HepG2 (cell line): ENCODE measurements at regions not wholly inside any gene's neighbourhood (a gene's known extent, or its start where the extent isn't known, plus 50 kb on each side); places are given as distances from the start of the nearest gene placed in this dataset.

Experiments used
- ATAC-seq: fragments of 200-7000 bp; cut with Tn5 transposase; 3 replicates; pipeline ENCODE4 v1.9.1; 2020; ENCODE audit warnings: mild to moderate bottlenecking, moderate library complexity
- BruUV-seq: library from RNA; stranded (reverse); fragments of 400-500 nt; replicated peaks from 2 replicates; lab custom pipeline; 2021; lab: Mats Ljungman, UMichigan
- CTCF ChIA-PET: fragments of 300-600 bp; formaldehyde crosslinking; extraction: SDS; loops from one replicate; lab custom pipeline; 2021; ENCODE audit warnings: low total read pairs, inconsistent platforms, low intra/inter-chr PET ratio; lab: Yijun Ruan, JAX
- POLR2A ChIA-PET: fragments of 350-600 bp; sonication (Branson Sonifier 250); formaldehyde crosslinking; loops from one replicate; lab custom pipeline; 2020; ENCODE audit warnings: antibody characterized with exemption, inconsistent platforms; lab: Yijun Ruan, JAX
- DNase-seq: peaks from one replicate; pipeline ENCODE4 v3.0.0-alpha.2; 2015; ENCODE audit warnings: low spot score
- FAIRE-seq: peaks from 3 replicates; lab custom pipeline; 2011; peaks lifted over from hg19 to GRCh38; lab: Jason Lieb, UNC
- H2AFZ ChIP-seq: one replicate; pipeline ENCODE4 v1.6.1; 2011; ENCODE audit warnings: low read length, inconsistent platforms
- H3K27ac ChIP-seq: fragments of 300-600 bp; 3 replicates; pipeline ENCODE4 v1.8.0; 2011; ENCODE audit warnings: mixed run types, mild to moderate bottlenecking, mixed read lengths, low read length, inconsistent platforms; ENCODE audit not compliant: insufficient read depth; ENCODE audit errors: extremely low read length
- H3K27me3 ChIP-seq, 2 experiments: fragments of 200-600 bp in 1 of 2; 2 replicates in 1 of 2; 3 replicates in 1 of 2; pipeline versions ENCODE4 v1.6.0 to v1.8.0; 2011; ENCODE audit warnings: low read length in 2 of 2, mild to moderate bottlenecking in 2 of 2, moderate library complexity in 2 of 2, inconsistent platforms in 1 of 2; ENCODE audit not compliant: insufficient read depth in 2 of 2, control insufficient read depth in 1 of 2
- H3K36me3 ChIP-seq, 2 experiments: fragments of 200-600 bp in 1 of 2; replicated peaks in 1 of 2; 2 replicates in 1 of 2; 3 replicates in 1 of 2; pipeline versions ENCODE4 v1.5.1 to v1.8.0; 2011; ENCODE audit warnings: low read length in 2 of 2, inconsistent platforms in 1 of 2; ENCODE audit not compliant: insufficient read depth in 2 of 2, control insufficient read depth in 1 of 2
- H3K4me1 ChIP-seq: 2 replicates; pipeline ENCODE4 v1.5.1; 2012; ENCODE audit warnings: low read length, inconsistent platforms; ENCODE audit not compliant: insufficient read depth
- H3K4me2 ChIP-seq: 2 replicates; pipeline ENCODE4 v1.6.0; 2011; ENCODE audit warnings: low read depth, low read length, inconsistent platforms
- H3K4me3 ChIP-seq, 3 experiments: fragments of 200-600 bp in 1 of 3; sonication (generic), shearing (Covaris generic) in 1 of 3; replicated peaks in 1 of 3; 2 replicates each; pipeline ENCODE4 v1.5.1; 2011 to 2016; ENCODE audit warnings: low read length in 3 of 3, inconsistent platforms in 2 of 3, low read depth in 2 of 3, mild to moderate bottlenecking in 2 of 3, control low read depth in 1 of 3, mixed read lengths in 1 of 3; ENCODE audit not compliant: insufficient read depth in 1 of 3
- H3K79me2 ChIP-seq: one replicate; pipeline ENCODE4 v1.6.1; 2011; ENCODE audit warnings: low read length, inconsistent platforms; ENCODE audit not compliant: insufficient read depth
- H3K9ac ChIP-seq: 2 replicates; pipeline ENCODE4 v1.6.0; 2011; ENCODE audit warnings: mild to moderate bottlenecking, low read depth, low read length, inconsistent platforms; ENCODE audit not compliant: insufficient read depth
- H3K9me3 ChIP-seq: 2 replicates; pipeline ENCODE4 v1.5.1; 2012; ENCODE audit warnings: mild to moderate bottlenecking, low read length
- H4K20me1 ChIP-seq: 2 replicates; pipeline ENCODE4 v1.6.0; 2011; ENCODE audit warnings: inconsistent platforms, mild to moderate bottlenecking, low read length, moderate library complexity; ENCODE audit not compliant: insufficient read depth
- CBX5 ChIP-seq: sonication (generic); formaldehyde crosslinking; IDR thresholded peaks from 2 replicates; pipeline ENCODE4 v1.4.0; 2020; ENCODE audit warnings: missing genetic modification reagents, borderline replicate concordance
- E2F2 ChIP-seq: sonication (generic); formaldehyde crosslinking; IDR thresholded peaks from 2 replicates; pipeline ENCODE4 v1.4.0; 2020; ENCODE audit warnings: missing genetic modification reagents, borderline replicate concordance
- KDM3A ChIP-seq: IDR thresholded peaks from 2 replicates; pipeline ENCODE4 v1.6.1; 2018; ENCODE audit warnings: low read depth, missing compliant biosample characterization
- KLF6 ChIP-seq: IDR thresholded peaks from 2 replicates; pipeline ENCODE4 v1.8.0; 2016; ENCODE audit warnings: missing biosample characterization, missing genetic modification reagents
- MIXL1 ChIP-seq: IDR thresholded peaks from 2 replicates; pipeline ENCODE4 v1.6.1; 2016
- RNF2 ChIP-seq: fragments of 450-650 bp; conservative IDR thresholded peaks from 2 replicates; pipeline ENCODE4 v1.6.1; 2016; ENCODE audit warnings: low read depth
- SALL2 ChIP-seq: sonication (generic); formaldehyde crosslinking; IDR thresholded peaks from 2 replicates; pipeline ENCODE4 v1.8.1; 2023; ENCODE audit warnings: mild to moderate bottlenecking, missing genetic modification reagents, inconsistent platforms
- SIX1 ChIP-seq: sonication (generic); formaldehyde crosslinking; IDR thresholded peaks from 2 replicates; pipeline ENCODE4 v1.4.0; 2020; ENCODE audit warnings: missing genetic modification reagents, borderline replicate concordance
- ZC3H4 ChIP-seq: sonication (generic); formaldehyde crosslinking; IDR thresholded peaks from 2 replicates; pipeline ENCODE4 v1.4.0; 2020; ENCODE audit warnings: missing genetic modification reagents, borderline replicate concordance
- ZMYM4 ChIP-seq: sonication (generic); formaldehyde crosslinking; IDR thresholded peaks from 2 replicates; pipeline ENCODE4 v1.8.1; 2023; ENCODE audit warnings: mild to moderate bottlenecking, missing genetic modification reagents
- ZNF17 ChIP-seq: sonication (generic); formaldehyde crosslinking; IDR thresholded peaks from 2 replicates; pipeline ENCODE4 v1.5.0; 2020; ENCODE audit warnings: mild to moderate bottlenecking, missing genetic modification reagents
- ZNF512B ChIP-seq: sonication (generic); formaldehyde crosslinking; IDR thresholded peaks from 2 replicates; pipeline ENCODE4 v1.5.1; 2020; ENCODE audit warnings: missing genetic modification reagents, mild to moderate bottlenecking, borderline replicate concordance
- ZNF616 ChIP-seq: sonication (generic); formaldehyde crosslinking; IDR thresholded peaks from 2 replicates; pipeline ENCODE4 v1.5.0; 2020; ENCODE audit warnings: low read depth, mild to moderate bottlenecking, missing genetic modification reagents
- ZNF660 ChIP-seq: sonication (generic); formaldehyde crosslinking; IDR thresholded peaks from 2 replicates; pipeline ENCODE4 v1.5.1; 2020; ENCODE audit warnings: mild to moderate bottlenecking, low read depth, missing genetic modification reagents, borderline replicate concordance
- ZNF772 ChIP-seq: sonication (generic); formaldehyde crosslinking; IDR thresholded peaks from 2 replicates; pipeline ENCODE4 v1.5.0; 2020; ENCODE audit warnings: mild to moderate bottlenecking, missing genetic modification reagents
- WGBS: methylation state at CpG from one replicate; pipeline ENCODE4 v1.1.6; 2017; ENCODE audit warnings: low lambda C conversion rate; 5-methylcytosine and 5-hydroxymethylcytosine counted together
- in situ Hi-C: cut with HindIII; loops from 2 replicates; pipeline ENCODE4 v1.10.0; 2017; ENCODE audit warnings: low pct_unique_long_range_greater_than_20kb; ENCODE audit not compliant: extremely low pct_ligation_motif_present
- intact Hi-C: fragments of 100-400 bp; cut with micrococcal nuclease; formaldehyde crosslinking; loops from one replicate; pipeline ENCODE4 v1.10.0; 2022; ENCODE audit not compliant: unreplicated experiment
- TF ChIP-seq, protein P1 (sequence below): sonication (generic); formaldehyde crosslinking; IDR thresholded peaks from 2 replicates; pipeline ENCODE4 v1.4.0; 2020; ENCODE audit warnings: missing genetic modification reagents, mild to moderate bottlenecking, borderline replicate concordance

DNA sequence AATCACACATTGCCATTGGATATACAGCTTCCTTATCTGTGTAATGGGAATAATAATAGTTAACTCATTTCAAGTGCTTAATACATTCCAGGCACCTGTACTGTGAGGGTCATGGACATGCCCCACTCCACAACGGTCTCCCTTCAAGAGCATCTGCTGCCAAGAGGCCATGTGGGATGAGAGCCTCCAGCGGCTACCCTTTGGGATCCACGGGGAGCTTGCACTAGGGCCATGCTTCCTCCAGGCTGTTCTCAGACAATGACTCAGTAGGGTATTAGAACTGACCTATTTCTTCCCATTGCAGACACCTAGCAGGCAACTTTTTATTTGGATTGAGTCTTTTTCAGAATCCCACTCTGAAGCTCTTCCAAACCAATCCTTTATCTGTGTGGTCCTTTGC lies 1078.9 kb downstream of the TUSC7 start:
- Histone ChIP-seq H3K27ac (no peak overlapping the region), H3K9me3 (no peaks in the 10 kb centered on the region), H3K79me2 (no peaks in the 10 kb centered on the region), H4K20me1 (no peaks in the 10 kb centered on the region), H3K36me3 (no peaks in the 10 kb centered on the region), H3K4me3 (no peak overlapping the region), H3K27me3 (no peaks in the 10 kb centered on the region), H3K4me2 (no peak overlapping the region), H2AFZ (no peak overlapping the region), H3K4me1 (no peaks in the 10 kb centered on the region), H3K9ac (no peak overlapping the region)
- FAIRE-seq = no peak
- in situ Hi-C loops (no loop called here), intact Hi-C loops (no loop called here)
- no TSS peak for BruUV-seq
- ChIA-PET CTCF (no interaction called here), POLR2A (no interaction called here)
- no peak for ATAC-seq
- TF ChIP-seq ZNF17 (CRISPR knock-in tag) (no peak), ZNF616 (CRISPR knock-in tag) (no peak), ZMYM4 (CRISPR knock-in tag) (no peak), CBX5 (no peak), RNF2 (no peak), ZC3H4 (CRISPR knock-in tag) (no peak), KDM3A (CRISPR knock-in tag) (no peak), ZNF512B (no peak), ZNF772 (no peak), SALL2 (CRISPR knock-in tag) (no peak), ZNF660 (CRISPR knock-in tag) (no peak), E2F2 (CRISPR knock-in tag) (no peak), SIX1 (CRISPR knock-in tag) (no peak), MIXL1 (no peak), KLF6 (CRISPR knock-in tag) (no peak)
- TF ChIP-seq, protein P1, sequence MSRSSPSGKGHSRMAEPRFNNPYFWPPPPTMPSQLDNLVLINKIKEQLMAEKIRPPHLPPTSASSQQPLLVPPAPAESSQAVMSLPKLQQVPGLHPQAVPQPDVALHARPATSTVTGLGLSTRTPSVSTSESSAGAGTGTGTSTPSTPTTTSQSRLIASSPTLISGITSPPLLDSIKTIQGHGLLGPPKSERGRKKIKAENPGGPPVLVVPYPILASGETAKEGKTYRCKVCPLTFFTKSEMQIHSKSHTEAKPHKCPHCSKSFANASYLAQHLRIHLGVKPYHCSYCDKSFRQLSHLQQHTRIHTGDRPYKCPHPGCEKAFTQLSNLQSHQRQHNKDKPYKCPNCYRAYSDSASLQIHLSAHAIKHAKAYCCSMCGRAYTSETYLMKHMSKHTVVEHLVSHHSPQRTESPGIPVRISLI (CRISPR knock-in tag) = no peak
- no peak for DNase-seq
- no CpG with 5 or more reads among the region's 3 CpGs for WGBS
